KMS-11 (cell line): ENCODE measurements at regions not wholly inside any gene's neighbourhood (a gene's known extent, or its start where the extent isn't known, plus 50 kb on each side); places are given as distances from the start of the nearest gene placed in this dataset.

Experiments
- H2AFZ ChIP-seq: fragments of 200-600 bp; sonication (generic); 2 replicates; pipeline ENCODE4 v1.6.1; 2016; ENCODE audit warnings: antibody characterized with exemption, mixed run types, low read depth
- H3K27ac ChIP-seq: fragments of 200-600 bp; sonication (generic); 2 replicates; pipeline ENCODE4 v1.6.1; 2016; ENCODE audit warnings: mild to moderate bottlenecking, mixed run types
- H3K27me3 ChIP-seq: fragments of 200-600 bp; sonication (generic); 2 replicates; pipeline ENCODE4 v1.6.1; 2017; ENCODE audit warnings: mild to moderate bottlenecking, low read depth, mixed run types, moderate library complexity; ENCODE audit not compliant: insufficient read depth
- H3K36me3 ChIP-seq: fragments of 200-600 bp; sonication (generic); 2 replicates; pipeline ENCODE4 v1.6.1; 2017; ENCODE audit warnings: mild to moderate bottlenecking, mixed run types; ENCODE audit not compliant: insufficient read depth
- H3K4me1 ChIP-seq: fragments of 200-600 bp; sonication (generic); 2 replicates; pipeline ENCODE4 v1.6.1; 2016; ENCODE audit warnings: mild to moderate bottlenecking, low read depth, mixed run types; ENCODE audit not compliant: poor library complexity, severe bottlenecking
- H3K4me2 ChIP-seq: fragments of 200-600 bp; sonication (generic); 2 replicates; pipeline ENCODE4 v1.7.0; 2016; ENCODE audit warnings: mild to moderate bottlenecking, mixed run types
- H3K4me3 ChIP-seq: fragments of 200-600 bp; sonication (generic); IDR thresholded peaks from 2 replicates; pipeline ENCODE4 v1.6.1; 2017; ENCODE audit warnings: low read depth, low read length, mixed read lengths; ENCODE audit not compliant: insufficient read depth
- H3K79me2 ChIP-seq: fragments of 200-600 bp; sonication (generic); 2 replicates; pipeline ENCODE4 v1.6.1; 2016; ENCODE audit warnings: low read depth, mixed run types; ENCODE audit not compliant: insufficient read depth
- H3K9ac ChIP-seq: fragments of 200-600 bp; sonication (generic); 2 replicates; pipeline ENCODE4 v1.6.1; 2016; ENCODE audit warnings: mild to moderate bottlenecking, mixed run types
- H4K20me1 ChIP-seq: fragments of 200-600 bp; sonication (generic); 2 replicates; pipeline ENCODE4 v1.6.1; 2016; ENCODE audit warnings: mild to moderate bottlenecking, mixed run types; ENCODE audit not compliant: insufficient read depth
- CTCF ChIP-seq: fragments of 200-600 bp; sonication (generic); conservative IDR thresholded peaks from 2 replicates; pipeline ENCODE4 v1.6.1; 2017; ENCODE audit warnings: low read depth, mild to moderate bottlenecking, antibody characterized with exemption, low read length, moderate library complexity, mixed read lengths

GRCh38 chr7:92997719-92998118 lies 120.1 kb downstream of the SAMD9 start:
- no peak for TF ChIP-seq CTCF
- Histone ChIP-seq H3K27ac (no peak overlapping the region), H4K20me1 (no peaks in the 10 kb centered on the region), H3K36me3 (no peaks in the 10 kb centered on the region), H3K79me2 (no peaks in the 10 kb centered on the region), H3K4me3 (no peak overlapping the region), H3K27me3 (no peaks in the 10 kb centered on the region), H2AFZ (no peak overlapping the region), H3K4me2 (no peak overlapping the region), H3K9ac (no peak overlapping the region), H3K4me1 (no peaks in the 10 kb centered on the region)

- no peak overlapping the region for H3K4me2 ChIP-seq
Observed at GRCh38 chr7:92997152-92997551, 120.6 kb downstream of the SAMD9 start.

GRCh38 chr7:92994901-92995300 lies 122.9 kb downstream of the SAMD9 start:
- H3K4me3 ChIP-seq = no peak overlapping the region
- no peak for TF ChIP-seq CTCF
- no peaks in the 10 kb centered on the region for H3K36me3 ChIP-seq
- no peak overlapping the region for H3K4me2 ChIP-seq
- H3K27me3 ChIP-seq = no peaks in the 10 kb centered on the region
- no peaks in the 10 kb centered on the region for H3K79me2 ChIP-seq
- H2AFZ ChIP-seq = no peak overlapping the region
- H4K20me1 ChIP-seq = no peaks in the 10 kb centered on the region
- no peak overlapping the region for H3K9ac ChIP-seq
- no peak overlapping the region for H3K27ac ChIP-seq
- H3K4me1 ChIP-seq = no peaks in the 10 kb centered on the region

More at GRCh38 chr7:92997152-92997551, 120.6 kb downstream of the SAMD9 start:
- no peak for TF ChIP-seq CTCF
- Histone ChIP-seq H3K79me2 (no peaks in the 10 kb centered on the region), H3K9ac (no peak overlapping the region), H4K20me1 (no peaks in the 10 kb centered on the region), H3K27me3 (no peaks in the 10 kb centered on the region), H3K36me3 (no peaks in the 10 kb centered on the region), H3K4me1 (no peaks in the 10 kb centered on the region), H2AFZ (no peak overlapping the region), H3K4me3 (no peak overlapping the region), H3K27ac (no peak overlapping the region)

- H3K9ac ChIP-seq = no peak overlapping the region
- H3K4me3 ChIP-seq = no peak overlapping the region
- H3K27ac ChIP-seq = no peak overlapping the region
- no peaks in the 10 kb centered on the region for H3K27me3 ChIP-seq
- H3K4me1 ChIP-seq = no peaks in the 10 kb centered on the region
- no peak overlapping the region for H2AFZ ChIP-seq
- H4K20me1 ChIP-seq = no peaks in the 10 kb centered on the region
- H3K4me2 ChIP-seq = no peak overlapping the region
- no peak for TF ChIP-seq CTCF
- no peaks in the 10 kb centered on the region for H3K36me3 ChIP-seq
- H3K79me2 ChIP-seq = no peaks in the 10 kb centered on the region
Observed at GRCh38 chr7:92992932-92993331, 124.8 kb downstream of the SAMD9 start.
